Heart right ventricle (tissue), 16 donors: ENCODE measurements at regions not wholly inside any gene's neighbourhood (a gene's known extent, or its start where the extent isn't known, plus 50 kb on each side); places are given as distances from the start of the nearest gene placed in this dataset.

Experiments
- ATAC-seq, 8 donors: fragments of 200-7000 bp; cut with Tn5 transposase; one replicate each; pipeline ENCODE4 v1.9.1; 2020; ENCODE audit warnings: mild to moderate bottlenecking in 8 of 8, moderate library complexity in 8 of 8, moderate number of reproducible peaks in 1 of 8
- DNase-seq, 2 donors: peaks; one replicate each; pipeline ENCODE4 v3.0.0-alpha.2; 2020
- H3K27ac ChIP-seq, 10 donors: fragments of 200-600 bp; sonication (generic) in 2 of 10; one replicate each; pipeline versions ENCODE4 v1.5.0 to v1.8.0; 2020 to 2022; ENCODE audit warnings: mild to moderate bottlenecking in 3 of 10
- H3K27me3 ChIP-seq, 7 donors: fragments of 200-600 bp; one replicate each; pipeline ENCODE4 v1.8.0; 2021 to 2022; ENCODE audit warnings: mild to moderate bottlenecking in 2 of 7
- H3K36me3 ChIP-seq, 9 donors: fragments of 200-600 bp; sonication (generic) in 1 of 9; one replicate each; pipeline versions ENCODE4 v1.5.0 to v1.8.0; 2020 to 2022; ENCODE audit warnings: mild to moderate bottlenecking in 2 of 9
- H3K4me1 ChIP-seq, 9 donors: fragments of 200-600 bp; sonication (generic) in 1 of 9; one replicate each; pipeline versions ENCODE4 v1.5.0 to v1.8.0; 2020 to 2022; ENCODE audit warnings: mild to moderate bottlenecking in 4 of 9
- H3K4me3 ChIP-seq, 10 donors: fragments of 200-600 bp; sonication (generic) in 2 of 10; one replicate each; pipeline versions ENCODE4 v1.5.0 to v1.8.0; 2020 to 2022; ENCODE audit warnings: mild to moderate bottlenecking in 7 of 10, moderate library complexity in 2 of 10
- H3K9me3 ChIP-seq, 11 donors: fragments of 200-600 bp in 10 of 11; sonication (generic) in 2 of 11; one replicate each; pipeline versions ENCODE4 v1.5.0 to v1.8.0; 2013 to 2022; ENCODE audit warnings: mild to moderate bottlenecking in 2 of 11, control low read depth in 1 of 11, moderate library complexity in 1 of 11
- CTCF ChIP-seq, 9 donors: fragments of 200-600 bp; sonication (generic) in 2 of 9; IDR thresholded peaks; one replicate each; pipeline versions ENCODE4 v1.5.0 to v1.8.0; 2021 to 2022; ENCODE audit warnings: antibody characterized with exemption in 9 of 9, mild to moderate bottlenecking in 5 of 9, moderate library complexity in 1 of 9
- WGBS, 2 donors: extraction: QIAGEN DNeasy Blood & Tissue Kit; methylation state at CpG; one replicate each; pipeline ENCODE4 v1.1.7; 2013; ENCODE audit warnings: inconsistent platforms in 1 of 2; 5-methylcytosine and 5-hydroxymethylcytosine counted together
- intact Hi-C, 10 donors: fragments of 100-400 bp; cut with DNase I; formaldehyde crosslinking; loops; one replicate each; pipeline versions ENCODE4 v1.11.1 to v1.14.2; 2022
- donor health status: Arrhythmogenic right ventricular cardiomyopathy.
- donor health status: ischemic (EF 13 %, LVEDD 7.1; RV severe dilation, severe dysfunction).
- donor health status: healthy with polysubstance abuse.
- donor health status: DM: no; HTN: yes; CAD: no.
- donor health status: DM: no; HTN: no; CAD: no.
- donor health status: ischemic (EF 25% LVEDD 6.9; RV normal size, moderate dysfunction).
- donor health status: ischemic (EF 25% LVEDD 5.7; RV mildly dilated, moderate dysfunction).
- donor health status: healthy.
- donor health status: DM: yes; HTN: yes; CAD: no.
- donor health status: Ischemic cardiomyopathy.
- donor health status: ischemic (EF 35%, LVEDD 5.7; RV mildly dilated, moderate dysfunction).
- donor health status: nonischemic (EF 11% LVEDD 7.7; RV severe dilation, severe dysfunction).
- donor health status: DM: yes; HTN: yes; CAD: no.
- donor health status: PGD.
- donor health status: ischemic (EF 29% LVEDD 5.4; RV normal size, mild dysfunction).
- donor health status: nonischemic (EF 23%, LVEDD 6.1; RV moderate dilation, normal function).

- Histone ChIP-seq H3K27me3 (no peaks in the 10 kb centered on the region), H3K4me3 (no peak overlapping the region), H3K9me3 (no peaks in the 10 kb centered on the region), H3K36me3 (no peaks in the 10 kb centered on the region), H3K27ac (no peak overlapping the region), H3K4me1 (no peaks in the 10 kb centered on the region)
- DNase-seq (no peak), ATAC-seq (no peak)
- intact Hi-C loops, result no loop called here
- WGBS, 2 donors, result 69 to 79% methylated on average over 6 of the region's 6 CpGs
- no peak for TF ChIP-seq CTCF (IDR thresholded peaks at IDR 0.05)
These were observed 113.4 kb downstream of the MC4R start for GRCh38 chr18:60259052-60259681.

- ATAC-seq, result no peak
- Histone ChIP-seq H3K4me3 (no peak overlapping the region), H3K27me3 (no peaks in the 10 kb centered on the region), H3K36me3 (no peaks in the 10 kb centered on the region), H3K27ac (no peak overlapping the region), H3K4me1 (no peaks in the 10 kb centered on the region), H3K9me3 (peaks cover 0 to 5% (median 0%) of the 10 kb centered on the region in 11 donors)
- no peak for TF ChIP-seq CTCF (IDR thresholded peaks at IDR 0.05)
- no peak for DNase-seq
- 92 to 94% methylated on average over 8 of the region's 8 CpGs for WGBS, 2 donors
- intact Hi-C loops, result no loop called here
These were observed 123.2 kb downstream of the MC4R start for GRCh38 chr18:60249388-60249787.

- Histone ChIP-seq H3K4me1 (no peaks in the 10 kb centered on the region), H3K27ac (no peak overlapping the region), H3K36me3 (no peaks in the 10 kb centered on the region), H3K27me3 (no peaks in the 10 kb centered on the region), H3K9me3 (peaks cover 0 to 5% (median 0%) of the 10 kb centered on the region in 11 donors), H3K4me3 (no peak overlapping the region)
- no peak for DNase-seq
- no peak for ATAC-seq
- intact Hi-C loops, result no loop called here
- TF ChIP-seq CTCF (IDR thresholded peaks at IDR 0.05), result no peak
- 69 to 80% methylated on average over 2 of the region's 2 CpGs for WGBS, 2 donors
These were observed 123.9 kb downstream of the MC4R start for GRCh38 chr18:60248336-60249330.

- Histone ChIP-seq H3K4me3 (no peak overlapping the region), H3K27me3 (no peaks in the 10 kb centered on the region), H3K4me1 (no peaks in the 10 kb centered on the region), H3K36me3 (no peaks in the 10 kb centered on the region), H3K27ac (no peak overlapping the region), H3K9me3 (peaks cover 0 to 5% (median 0%) of the 10 kb centered on the region in 11 donors)
- TF ChIP-seq CTCF (IDR thresholded peaks at IDR 0.05), result no peak
- DNase-seq (no peak), ATAC-seq (no peak)
- intact Hi-C loops, result no loop called here
- WGBS, 2 donors, result 66 to 68% methylated on average over 3 of the region's 3 CpGs
These were observed 125.5 kb downstream of the MC4R start for GRCh38 chr18:60247103-60247502.
